ENCODE measurements at regions not wholly inside any gene's neighbourhood (a gene's known extent, or its start where the extent isn't known, plus 50 kb on each side); places are given as distances from the start of the nearest gene placed in this dataset.

- DNase-seq (ENCODE audit: low read depth): no peak
Measured at GRCh38 chr1:168918860-168919741, 187.4 kb upstream of the ATP1B1 start.

- DNase-seq (ENCODE audit: low read depth): no peak
Measured at GRCh38 chr1:168920456-168921094, 185.9 kb upstream of the ATP1B1 start.

GRCh38 chr1:168921629-168922028 lies 184.9 kb upstream of the ATP1B1 start:
- no peak for DNase-seq (ENCODE audit: low read depth)

- no peak for DNase-seq (ENCODE audit: low read depth)
Measured at GRCh38 chr1:168923521-168924136, 182.9 kb upstream of the ATP1B1 start.

GRCh38 chr1:168924976-168925375 lies 181.5 kb upstream of the ATP1B1 start:
- no peak for DNase-seq (ENCODE audit: low read depth)

- DNase-seq (ENCODE audit: low read depth): no peak
Measured at GRCh38 chr1:168926236-168926635, 180.3 kb upstream of the ATP1B1 start.

GRCh38 chr1:168932539-168932938 lies 174.0 kb upstream of the ATP1B1 start:
- DNase-seq (ENCODE audit: low read depth): no peak

GRCh38 chr1:168933141-168933805 lies 173.2 kb upstream of the ATP1B1 start:
- no peak for DNase-seq (ENCODE audit: low read depth)

- no peak for DNase-seq (ENCODE audit: low read depth)
Measured at GRCh38 chr1:168939110-168939946, 167.2 kb upstream of the ATP1B1 start.

- DNase-seq (ENCODE audit: low read depth): no peak
Measured at GRCh38 chr1:168939947-168940223, 166.6 kb upstream of the ATP1B1 start.

GRCh38 chr1:168941640-168942039 lies 164.8 kb upstream of the ATP1B1 start:
- no peak for DNase-seq (ENCODE audit: low read depth)

- no peak for DNase-seq (ENCODE audit: low read depth)
Measured at GRCh38 chr1:168942165-168942564, 164.3 kb upstream of the ATP1B1 start.

GRCh38 chr1:168945870-168946269 lies 160.6 kb upstream of the ATP1B1 start:
- no peak for DNase-seq (ENCODE audit: low read depth)

GRCh38 chr1:168947041-168947440 lies 159.4 kb upstream of the ATP1B1 start:
- no peak for DNase-seq (ENCODE audit: low read depth)

GRCh38 chr1:168949672-168950071 lies 156.8 kb upstream of the ATP1B1 start:
- DNase-seq (ENCODE audit: low read depth): no peak

GRCh38 chr1:168957818-168958217 lies 148.7 kb upstream of the ATP1B1 start:
- DNase-seq (ENCODE audit: low read depth): no peak

- DNase-seq (ENCODE audit: low read depth): no peak
Measured at GRCh38 chr1:168958562-168959289, 147.8 kb upstream of the ATP1B1 start.

GRCh38 chr1:168959382-168959781 lies 147.1 kb upstream of the ATP1B1 start:
- DNase-seq (ENCODE audit: low read depth): no peak

GRCh38 chr1:168960114-168960513 lies 146.4 kb upstream of the ATP1B1 start:
- DNase-seq (ENCODE audit: low read depth): no peak

- no peak for DNase-seq (ENCODE audit: low read depth)
Measured at GRCh38 chr1:168960595-168960994, 145.9 kb upstream of the ATP1B1 start.

GRCh38 chr1:168963601-168964000 lies 142.9 kb upstream of the ATP1B1 start:
- DNase-seq (ENCODE audit: low read depth): no peak
